Kidney (tissue), 13 donors: ENCODE measurements at regions not wholly inside any gene's neighbourhood (a gene's known extent, or its start where the extent isn't known, plus 50 kb on each side); places are given as distances from the start of the nearest gene placed in this dataset.

ENCODE experiments used
- DNase-seq, 5 donors: peaks; one replicate each; pipeline ENCODE4 v3.0.0-alpha.2; 2013 to 2020
- FAIRE-seq: peaks from 2 replicates; lab custom pipeline; 2012; peaks lifted over from hg19 to GRCh38; lab: Jason Lieb, UNC
- H3K27ac ChIP-seq, 2 donors: one replicate each; pipeline ENCODE4 v1.7.0; 2013; ENCODE audit warnings: low read depth in 2 of 2, low read length in 2 of 2, inconsistent platforms in 1 of 2
- H3K27me3 ChIP-seq: one replicate; pipeline ENCODE4 v1.7.1; 2013; ENCODE audit warnings: low read length, inconsistent platforms; ENCODE audit not compliant: control insufficient read depth, insufficient read depth
- H3K36me3 ChIP-seq, 3 donors: one replicate each; pipeline versions ENCODE4 v1.7.0 to v1.7.1; 2013; ENCODE audit warnings: low read length in 3 of 3, control low read depth in 1 of 3, inconsistent platforms in 1 of 3; ENCODE audit not compliant: insufficient read depth in 3 of 3, control insufficient read depth in 2 of 3
- H3K4me1 ChIP-seq, 3 donors: one replicate each; pipeline versions ENCODE4 v1.7.0 to v1.7.1; 2013; ENCODE audit warnings: low read length in 3 of 3, inconsistent platforms in 1 of 3, low read depth in 1 of 3; ENCODE audit not compliant: control insufficient read depth in 2 of 3, insufficient read depth in 2 of 3
- H3K4me3 ChIP-seq, 3 donors: one replicate each; pipeline versions ENCODE4 v1.7.0 to v1.8.1; 2013; ENCODE audit warnings: low read length in 3 of 3, control low read depth in 1 of 3, inconsistent platforms in 1 of 3
- H3K9ac ChIP-seq, 3 donors: one replicate each; pipeline versions ENCODE4 v1.7.0 to v1.7.1; 2013; ENCODE audit warnings: low read length in 3 of 3, control low read depth in 1 of 3, inconsistent platforms in 1 of 3
- H3K9me3 ChIP-seq, 3 donors: one replicate each; pipeline versions ENCODE4 v1.7.0 to v1.7.1; 2013; ENCODE audit warnings: low read length in 3 of 3, control low read depth in 1 of 3, inconsistent platforms in 1 of 3; ENCODE audit not compliant: control insufficient read depth in 2 of 3, insufficient read depth in 1 of 3
- CTCF ChIP-seq: IDR thresholded peaks from 3 replicates; pipeline ENCODE4 v1.5.1; 2012; ENCODE audit warnings: mild to moderate bottlenecking, moderate library complexity, borderline replicate concordance; ENCODE audit not compliant: insufficient read depth; ENCODE audit errors: extremely low read depth
- intact Hi-C: fragments of 100-400 bp; cut with DNase I; formaldehyde crosslinking; loops from one replicate; pipeline ENCODE4 v1.11.1; 2022
- donor health status: control.
- donor health status: control.
- donor health status: control.
- donor health status: control.
- donor health status: control.
- donor health status: DM: yes; HTN: yes; CAD: no.
- donor health status: Normal renal cell carcinoma (clear cell type).

GRCh38 chr16:73171380-73171779, 123.5 kb upstream of the ZFHX3 start:
- Histone ChIP-seq H3K4me3 (no peak overlapping the region), H3K27me3 (no peaks in the 10 kb centered on the region), H3K27ac (peak overlapping the region in 1 of 2 donors; percentile 59), H3K9ac (no peak overlapping the region), H3K4me1 (peaks cover 5 to 19% (median 7%) of the 10 kb centered on the region in 3 donors), H3K9me3 (no peaks in the 10 kb centered on the region), H3K36me3 (no peaks in the 10 kb centered on the region)
- no peak for TF ChIP-seq CTCF
- FAIRE-seq (no peak), DNase-seq (peak in 1 of 5 donors; percentile 29)
- intact Hi-C loops, result no loop called here

GRCh38 chr16:73170612-73171038, 122.7 kb upstream of the ZFHX3 start:
- Histone ChIP-seq H3K4me1 (peaks cover 5 to 19% (median 7%) of the 10 kb centered on the region in 3 donors), H3K27me3 (no peaks in the 10 kb centered on the region), H3K36me3 (no peaks in the 10 kb centered on the region), H3K27ac (peak overlapping the region; percentile 2 to 42), H3K4me3 (no peak overlapping the region), H3K9me3 (no peaks in the 10 kb centered on the region), H3K9ac (no peak overlapping the region)
- FAIRE-seq, result no peak
- DNase-seq, result peak in 3 of 5 donors; percentile 39 to 61 (median 61)
- intact Hi-C loops, result no loop called here
- TF ChIP-seq CTCF, result no peak

- H3K4me1 ChIP-seq, result peaks cover 3 to 6% (median 3%) of the 10 kb centered on the region in 3 donors
- DNase-seq, result peak in 1 of 5 donors; percentile 32
- H3K36me3 ChIP-seq, result no peaks in the 10 kb centered on the region
- FAIRE-seq, result no peak
- H3K27ac ChIP-seq, result peak overlapping the region in 1 of 2 donors; percentile 41
- intact Hi-C loops, result no loop called here
- no peaks in the 10 kb centered on the region for H3K9me3 ChIP-seq
- no peak for TF ChIP-seq CTCF
- no peak overlapping the region for H3K9ac ChIP-seq
- H3K27me3 ChIP-seq, result no peaks in the 10 kb centered on the region
- peak overlapping the region; percentile 13 to 51 (median 22) for H3K4me3 ChIP-seq
These were observed 119.1 kb upstream of the ZFHX3 start for GRCh38 chr16:73166947-73167550.

- peak in 1 of 5 donors; percentile 15 for DNase-seq
- intact Hi-C loops, result no loop called here
- Histone ChIP-seq H3K4me1 (peaks cover 0 to 4% (median 3%) of the 10 kb centered on the region in 3 donors), H3K9ac (no peak overlapping the region), H3K4me3 (peak overlapping the region; percentile 13 to 51 (median 22)), H3K36me3 (no peaks in the 10 kb centered on the region), H3K27me3 (no peaks in the 10 kb centered on the region), H3K9me3 (no peaks in the 10 kb centered on the region), H3K27ac (peak overlapping the region in 1 of 2 donors; percentile 41)
- TF ChIP-seq CTCF, result no peak
- FAIRE-seq, result no peak
These were observed 118.5 kb upstream of the ZFHX3 start for GRCh38 chr16:73166441-73166851.
